Amniotic epithelial cell (primary cell): ENCODE measurements at regions not wholly inside any gene's neighbourhood (a gene's known extent, or its start where the extent isn't known, plus 50 kb on each side); places are given as distances from the start of the nearest gene placed in this dataset.

ENCODE experiments used
- DNase-seq: peaks from one replicate; pipeline ENCODE4 v3.0.0-alpha.2; 2010; ENCODE audit warnings: low read depth

DNA sequence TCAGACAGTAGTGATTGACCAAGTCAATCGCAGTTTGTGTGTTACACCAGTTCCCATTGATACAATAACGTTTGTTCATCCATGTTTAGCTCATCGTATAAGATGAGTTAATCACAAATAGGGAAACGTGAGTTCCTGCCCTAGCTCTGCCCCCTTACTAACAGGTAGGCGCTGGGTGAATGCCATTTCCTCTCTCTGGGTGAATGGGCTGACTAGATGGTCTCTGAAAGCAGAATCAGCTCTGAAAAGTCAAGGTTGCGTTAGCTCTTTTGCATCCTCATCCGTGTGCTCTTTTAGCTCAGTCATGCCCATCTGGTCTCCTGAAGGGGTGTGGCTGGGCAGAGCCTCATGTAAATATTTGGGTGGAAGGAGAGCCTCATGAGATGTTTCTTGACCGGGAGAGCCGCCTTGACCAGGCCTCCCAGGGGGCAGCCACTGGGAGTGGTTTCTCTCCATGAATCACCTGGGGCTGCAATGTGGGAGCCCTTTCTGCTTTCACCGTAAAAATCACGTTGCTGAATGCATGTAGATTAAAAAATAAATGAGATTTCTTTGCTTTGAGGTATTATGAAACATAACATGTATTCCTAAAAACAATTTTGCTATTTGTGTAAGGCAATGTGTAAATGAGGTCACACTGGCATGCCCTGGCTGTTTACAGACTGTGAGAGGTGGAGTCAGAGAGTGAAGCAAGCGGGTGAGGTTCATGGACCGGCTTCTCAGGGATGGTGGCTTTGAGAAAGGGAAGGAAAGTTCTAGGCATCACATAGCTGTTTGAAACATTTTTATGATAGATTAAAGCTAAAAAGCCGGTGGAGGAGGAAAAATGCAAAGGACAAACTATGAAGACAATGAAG, 108.4 kb upstream of the RASGRP1 start:
- no peak for DNase-seq

DNA sequence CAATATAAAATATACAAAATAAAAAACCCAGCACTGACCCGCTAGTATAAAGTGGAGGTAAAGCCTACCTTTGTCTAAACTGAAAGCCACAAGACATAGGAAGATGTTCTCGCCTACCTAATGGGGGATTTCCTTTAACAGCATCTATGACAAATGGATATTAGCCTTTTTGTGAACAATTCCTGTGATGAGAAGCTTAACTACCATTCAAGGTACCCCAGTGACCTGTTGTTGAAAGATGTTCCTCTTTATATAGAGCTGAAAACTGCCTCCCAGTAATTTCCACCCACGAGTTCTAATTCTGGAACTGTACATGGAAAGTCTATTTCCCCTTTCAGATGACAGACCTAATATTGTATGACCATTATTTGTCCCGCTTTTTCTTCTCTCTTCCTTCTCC, 109.8 kb upstream of the RASGRP1 start:
- DNase-seq = no peak

DNA sequence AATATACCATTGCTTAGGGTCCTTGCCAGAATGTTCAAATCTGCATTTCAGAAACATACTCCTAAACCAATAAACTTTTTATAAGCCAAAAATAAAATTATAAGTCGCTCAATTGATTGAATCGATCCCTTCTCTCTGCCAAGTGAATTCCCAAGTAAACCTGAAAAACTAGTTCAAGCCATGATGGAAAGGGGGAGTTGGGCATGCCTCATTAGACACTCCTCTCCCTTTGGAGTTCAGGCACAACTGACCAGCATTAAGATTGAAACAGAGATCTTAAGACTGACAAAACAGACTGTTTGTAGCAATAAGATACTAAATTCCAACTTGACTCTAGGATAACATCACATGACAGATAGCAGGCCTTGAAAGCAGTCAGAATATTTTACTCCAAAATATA, 113.7 kb upstream of the RASGRP1 start:
- DNase-seq = no peak

DNA sequence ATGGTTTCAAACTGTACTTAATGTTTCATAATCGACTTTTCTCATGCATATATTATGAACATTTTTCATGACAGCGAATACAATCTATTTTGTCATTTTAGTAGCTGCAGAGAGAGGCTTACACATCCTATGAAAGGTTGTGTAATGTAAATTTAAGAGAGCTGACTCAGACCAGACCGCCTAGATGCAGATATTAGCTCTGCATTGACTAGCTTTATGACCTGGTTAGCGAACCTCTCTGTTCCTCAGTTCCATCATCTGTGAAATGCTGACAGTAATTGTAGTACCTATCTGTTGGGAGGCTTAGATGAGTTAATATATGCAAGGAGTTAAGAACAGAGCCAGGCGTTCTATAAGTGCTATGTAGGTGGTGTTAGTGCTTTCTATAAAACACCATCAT, 116.2 kb upstream of the RASGRP1 start:
- peak; percentile 37 for DNase-seq

DNA sequence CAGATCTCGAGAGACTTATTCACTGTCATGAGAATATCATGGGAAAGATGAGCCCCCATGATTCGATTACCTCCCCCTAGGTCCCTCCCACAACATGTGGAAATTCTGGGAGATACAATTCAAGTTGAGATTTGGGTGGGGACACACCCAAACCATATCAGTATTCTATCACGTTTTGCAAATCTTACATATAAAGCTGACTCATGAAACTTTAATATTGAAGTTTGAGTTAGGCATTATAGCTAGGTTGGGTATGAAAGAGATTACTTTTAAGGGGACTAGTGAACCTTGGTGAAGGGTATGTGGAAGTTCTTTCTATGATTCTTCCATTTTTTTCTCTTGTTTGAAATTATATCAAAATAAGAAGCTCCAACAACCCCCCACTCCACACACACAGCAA, 117.7 kb upstream of the RASGRP1 start:
- no peak for DNase-seq

DNA sequence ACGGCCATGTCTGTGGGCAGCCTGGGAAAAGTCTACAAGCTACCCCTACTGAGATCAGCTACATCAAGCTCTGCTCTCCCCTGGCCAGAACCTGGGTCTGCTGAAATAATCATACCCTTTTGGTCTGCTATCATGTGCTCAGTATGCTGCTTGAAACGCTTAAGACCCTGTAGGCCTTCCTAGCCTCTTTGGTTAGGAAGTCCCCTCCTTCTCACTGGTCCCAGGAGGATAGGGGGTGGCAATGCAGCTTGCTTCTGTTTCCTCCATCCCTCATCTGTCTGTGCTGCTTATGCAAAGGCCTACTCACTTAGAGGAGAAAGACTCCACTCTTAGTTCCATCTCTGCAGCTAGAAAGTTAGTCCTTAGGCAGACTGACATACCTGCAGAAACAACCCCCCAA, 118.2 kb upstream of the RASGRP1 start:
- no peak for DNase-seq

DNA sequence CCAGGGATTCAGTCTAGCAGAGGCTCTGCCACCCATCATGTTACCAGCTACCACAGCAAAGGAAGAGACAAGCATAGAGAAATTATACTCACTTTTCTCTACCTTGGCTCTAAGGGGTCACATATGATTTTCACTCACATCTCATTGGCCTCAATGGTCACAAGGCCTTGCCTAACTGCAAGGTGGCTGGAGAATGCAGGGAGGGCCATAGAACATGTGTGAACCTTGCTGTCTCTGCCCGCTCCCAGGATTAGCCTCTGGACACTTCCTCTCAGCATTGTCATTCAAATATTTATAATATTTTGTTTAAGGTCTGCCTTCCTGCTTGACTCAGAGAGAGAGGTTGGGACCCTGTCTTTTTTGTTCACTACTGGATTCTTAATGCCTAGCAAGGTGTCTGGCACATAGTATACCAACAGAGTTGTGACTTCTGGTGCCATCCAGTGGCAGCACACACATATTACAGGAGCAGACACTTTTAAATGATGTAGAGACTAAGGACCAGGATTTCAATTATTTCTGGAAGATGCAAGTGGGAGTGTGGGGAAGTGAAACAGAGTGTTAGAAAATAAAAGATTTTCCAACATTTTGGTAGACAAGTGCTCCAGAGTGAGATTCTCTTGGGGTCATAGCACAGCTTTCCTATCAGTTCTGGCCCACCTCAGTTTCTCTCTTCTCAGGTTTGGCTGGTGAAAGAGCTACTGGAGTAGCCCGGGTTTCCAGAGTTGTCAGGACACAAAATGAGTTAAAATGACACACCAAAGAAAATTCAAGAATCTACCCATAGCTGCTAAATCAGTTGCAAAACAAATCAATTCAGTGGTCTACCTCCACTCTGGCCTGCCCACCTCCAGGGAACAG, 119.0 kb upstream of the RASGRP1 start:
- peak; percentile 48 for DNase-seq

DNA sequence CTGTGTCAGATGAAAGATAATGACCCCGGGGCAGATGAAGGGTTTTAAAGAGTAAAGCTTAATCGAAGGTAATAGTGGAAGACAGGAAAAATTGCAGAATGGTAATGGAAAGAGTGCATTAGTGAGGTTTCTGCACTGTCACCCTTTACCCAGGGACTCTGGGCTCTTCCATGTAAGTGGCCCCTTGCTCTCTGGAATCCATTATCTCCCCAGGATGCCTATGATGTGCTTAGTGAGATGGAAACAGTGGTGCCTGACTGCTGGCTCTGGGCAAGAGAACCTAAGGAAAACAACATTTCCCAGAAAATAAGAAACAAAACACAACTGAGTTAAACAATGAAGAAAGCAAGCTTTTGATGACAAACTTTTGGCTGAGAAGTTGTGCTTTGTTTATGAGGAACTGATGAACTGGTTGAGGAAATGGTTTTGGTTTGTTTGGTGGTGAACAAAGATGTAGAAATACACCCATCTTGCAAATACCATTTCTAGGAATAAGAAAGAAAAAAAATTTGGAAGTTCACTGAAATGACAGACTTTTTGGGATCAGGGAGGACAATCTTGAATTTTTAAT, 119.9 kb upstream of the RASGRP1 start:
- no peak for DNase-seq

DNA sequence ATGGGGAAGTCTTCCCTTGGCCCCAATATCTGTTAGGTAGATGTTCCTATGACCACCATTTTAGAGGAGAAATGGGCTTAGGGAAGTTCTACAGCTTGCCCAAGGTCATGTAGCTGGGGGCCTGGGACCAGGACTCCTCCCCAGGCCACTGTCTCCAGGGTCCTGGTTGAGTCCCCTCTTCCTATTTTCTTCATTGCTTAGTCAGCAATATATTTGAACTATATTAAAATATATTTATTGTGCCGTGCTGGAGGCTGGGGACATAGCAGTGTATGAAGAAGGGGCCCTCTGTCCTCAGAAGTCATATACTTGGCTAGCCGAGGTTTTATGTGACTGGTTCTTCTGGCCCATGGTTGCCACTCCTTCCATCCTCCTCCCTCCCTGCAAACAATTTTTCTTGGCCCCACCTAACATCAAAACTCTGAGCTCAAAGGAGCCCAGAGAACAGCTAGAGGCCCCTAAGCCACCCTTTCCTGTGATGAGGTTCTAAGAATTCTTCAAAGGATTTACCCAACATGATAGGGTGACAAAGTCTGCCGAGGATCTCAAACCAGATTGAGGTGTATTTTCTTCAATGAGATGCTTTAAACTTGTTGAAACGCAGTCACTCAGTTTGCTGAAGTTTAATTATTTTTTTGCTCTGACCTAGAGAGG, 121.2 kb upstream of the RASGRP1 start:
- no peak for DNase-seq

DNA sequence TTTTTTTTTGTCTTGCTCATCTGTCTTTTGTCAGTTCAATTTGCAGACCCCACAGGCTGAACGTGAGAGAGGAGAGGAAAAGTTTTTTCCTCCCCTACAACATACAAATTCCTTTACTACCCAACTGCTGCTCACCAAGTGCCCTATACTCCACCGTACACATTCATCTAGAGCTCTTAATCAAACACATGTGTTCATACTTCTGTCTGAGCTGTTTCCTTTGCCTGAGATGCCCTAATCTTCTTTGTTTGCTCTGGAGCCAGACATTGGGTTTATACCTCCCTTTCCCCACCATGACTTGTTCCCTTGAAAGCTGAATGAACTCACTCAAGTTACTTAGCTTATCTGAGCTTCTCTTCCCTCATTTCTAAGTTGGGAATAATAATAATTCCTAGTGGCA, 122.7 kb upstream of the RASGRP1 start:
- no peak for DNase-seq

DNA sequence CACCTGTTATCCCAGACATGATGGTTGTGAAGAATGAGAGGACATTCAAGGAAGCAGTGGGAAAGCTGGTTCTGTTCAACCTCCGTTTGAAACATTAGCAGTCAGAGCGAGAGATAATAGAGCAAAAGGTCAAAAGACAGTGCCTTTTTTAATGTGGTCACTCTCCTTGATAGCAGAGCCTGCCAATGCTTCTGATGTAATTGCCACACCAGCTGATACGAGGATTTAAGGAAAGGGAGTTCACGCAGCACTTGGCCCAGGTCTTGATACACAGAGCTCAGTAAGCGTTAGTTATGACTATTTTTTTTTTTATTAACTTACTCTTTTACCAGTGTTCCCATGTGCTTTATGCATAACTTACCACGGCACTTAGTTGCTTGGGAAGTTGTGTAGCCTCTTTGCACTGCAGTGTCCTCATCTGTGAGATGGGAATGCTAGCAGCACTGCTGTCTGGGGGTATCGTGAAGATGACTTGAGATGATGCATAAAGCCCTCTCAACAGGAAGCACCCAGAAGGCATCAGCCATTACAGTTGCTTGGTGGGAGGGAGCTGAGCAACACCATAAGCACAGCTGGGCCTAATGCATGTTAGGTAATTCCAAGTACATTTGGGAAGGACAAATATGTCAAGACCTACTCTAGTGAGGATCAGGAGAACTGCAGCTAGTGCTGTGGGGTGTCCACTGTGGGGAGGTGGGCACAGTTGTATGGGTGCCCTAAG, 123.3 kb upstream of the RASGRP1 start:
- no peak for DNase-seq

DNA sequence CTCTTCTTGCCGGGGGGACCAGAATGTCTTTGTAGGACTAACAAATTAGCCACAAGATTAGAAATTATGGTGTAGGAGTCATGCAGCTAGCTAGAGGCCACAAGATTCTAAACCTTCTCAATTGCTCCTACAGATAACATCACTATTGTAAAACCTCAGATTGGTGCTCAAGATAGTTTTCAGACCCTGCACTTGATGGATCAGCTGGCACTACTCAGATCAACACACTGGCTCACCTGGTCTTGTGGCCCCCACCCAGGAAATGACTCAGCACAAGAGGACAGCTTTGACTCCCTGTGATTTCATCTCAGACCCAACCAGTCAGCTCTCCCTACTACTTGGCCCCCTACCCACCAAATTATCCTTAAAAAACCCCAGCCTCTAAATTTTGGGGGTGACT, 124.1 kb upstream of the RASGRP1 start:
- DNase-seq = no peak

DNA sequence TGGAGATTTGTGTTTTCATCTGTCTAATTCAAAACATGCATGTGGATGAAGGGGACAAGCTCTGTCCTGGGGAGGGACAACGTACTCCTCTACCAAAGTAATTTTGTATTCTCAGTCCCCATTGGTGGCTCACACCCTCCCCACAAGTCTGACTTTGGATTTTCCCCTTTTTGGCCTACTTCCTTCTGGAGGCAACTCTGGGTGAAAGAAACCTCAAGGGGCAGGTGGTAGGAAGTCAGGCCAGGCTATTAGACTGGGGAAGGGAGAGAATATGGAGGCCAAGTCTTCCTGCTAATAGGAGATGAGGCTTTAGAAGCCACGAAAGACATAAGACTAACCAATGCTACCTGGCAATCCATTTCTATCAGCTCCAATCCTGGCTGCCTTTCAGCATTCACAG, 124.9 kb upstream of the RASGRP1 start:
- DNase-seq = no peak

DNA sequence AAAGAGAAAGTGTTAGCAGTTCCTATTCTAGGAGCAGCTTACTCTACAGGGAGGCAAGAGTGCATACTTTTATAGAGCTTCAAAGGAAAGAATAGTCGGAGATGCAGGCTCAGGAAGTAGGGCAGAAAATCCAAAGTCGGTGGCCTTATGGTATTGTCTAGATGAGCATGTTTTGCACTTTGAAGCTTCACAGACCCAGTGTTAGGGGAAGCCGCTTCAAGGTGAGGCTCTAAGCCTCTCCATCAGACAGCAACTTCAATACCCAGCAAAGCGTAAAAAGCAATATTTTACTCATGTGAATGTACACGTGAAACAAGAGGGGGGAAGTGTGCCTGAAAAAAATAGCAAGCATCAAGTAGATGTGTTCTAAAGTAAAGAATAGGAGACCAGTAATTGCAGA, 125.6 kb upstream of the RASGRP1 start:
- no peak for DNase-seq

DNA sequence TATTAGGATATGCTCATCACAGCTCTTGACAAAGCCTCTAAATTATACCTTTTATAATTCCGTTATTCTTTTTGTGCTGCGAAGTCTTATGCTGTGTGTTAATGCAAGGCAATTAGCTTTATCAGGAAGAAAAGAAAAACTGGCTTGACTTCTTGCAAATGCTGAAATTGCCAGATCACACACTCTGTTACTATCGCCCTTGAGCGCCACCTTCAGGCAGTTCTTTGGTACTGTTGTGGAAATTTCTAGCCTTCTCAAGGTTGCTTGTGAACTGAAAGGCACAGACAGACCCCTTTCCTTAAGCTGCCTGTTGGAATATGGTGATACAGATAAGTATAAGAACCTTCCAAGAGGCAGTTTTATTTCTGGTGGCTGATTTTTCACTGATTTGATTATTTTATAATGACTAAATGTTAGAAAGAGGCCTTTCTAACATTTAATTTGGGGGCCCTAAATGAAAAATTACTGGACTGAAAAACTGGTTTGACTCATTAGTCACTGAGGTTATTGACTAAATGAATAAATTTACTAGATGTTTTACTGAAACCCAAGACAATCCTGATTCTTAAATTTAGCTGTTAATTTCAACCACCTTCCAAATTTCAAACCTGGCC, 126.2 kb upstream of the RASGRP1 start:
- DNase-seq = peak; percentile 71

DNA sequence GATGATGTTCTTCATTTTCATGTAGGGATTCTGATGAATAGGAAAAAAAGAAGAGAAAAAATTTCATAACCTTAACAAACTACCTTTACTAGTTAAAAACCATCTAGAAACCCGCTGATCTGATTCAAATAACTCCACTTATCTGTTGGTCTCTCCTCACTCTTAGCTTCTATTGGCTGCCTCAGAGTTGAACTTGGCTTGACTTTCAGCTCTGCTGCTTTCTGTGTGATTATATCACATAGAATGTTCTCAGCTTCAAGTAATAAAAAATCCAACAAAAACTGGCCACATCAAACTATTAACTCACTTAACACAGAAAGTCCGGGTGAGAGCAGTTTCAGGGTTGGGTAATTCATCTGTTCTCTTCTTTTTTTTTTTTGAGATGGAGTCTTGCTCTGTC, 126.8 kb upstream of the RASGRP1 start:
- DNase-seq = no peak

DNA sequence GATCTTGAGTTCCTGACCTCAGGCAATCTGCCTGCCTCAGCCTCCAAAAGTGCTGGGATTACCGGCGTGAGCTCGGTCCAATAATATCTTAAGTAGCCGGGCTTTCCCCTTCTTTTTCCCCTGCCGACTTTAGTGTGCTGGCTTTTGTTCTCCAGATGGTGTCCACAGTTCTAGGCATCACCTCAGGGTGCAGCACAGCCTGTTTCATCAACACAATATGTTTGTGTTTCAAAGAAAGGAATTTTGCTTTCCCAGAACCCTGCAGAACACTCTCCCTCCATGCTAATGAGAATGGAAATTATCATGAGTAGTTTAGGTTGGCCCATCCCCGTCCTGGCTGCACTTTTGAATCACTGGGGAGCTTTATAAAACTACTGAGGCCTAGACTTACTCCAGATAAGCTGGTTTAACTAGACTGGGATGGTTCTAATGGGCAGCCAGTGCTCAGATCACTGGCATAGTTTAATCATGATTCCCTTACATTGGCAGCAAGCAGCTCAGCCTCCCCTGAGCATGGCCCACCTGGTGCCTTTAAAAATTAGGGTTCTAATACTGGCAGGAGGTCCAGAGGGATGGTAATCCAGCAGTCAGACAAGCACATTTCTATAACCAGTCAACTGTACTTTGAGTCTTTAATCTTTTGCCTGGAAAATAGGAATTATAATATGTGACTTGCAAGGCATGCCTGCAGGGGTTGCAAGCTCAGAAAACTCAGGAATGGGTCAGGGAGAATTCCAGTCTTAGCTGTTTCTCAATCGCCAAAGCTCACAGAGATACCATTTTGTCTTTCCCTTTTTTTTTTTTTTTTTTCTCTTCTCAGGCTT, 127.6 kb upstream of the RASGRP1 start:
- no peak for DNase-seq

DNA sequence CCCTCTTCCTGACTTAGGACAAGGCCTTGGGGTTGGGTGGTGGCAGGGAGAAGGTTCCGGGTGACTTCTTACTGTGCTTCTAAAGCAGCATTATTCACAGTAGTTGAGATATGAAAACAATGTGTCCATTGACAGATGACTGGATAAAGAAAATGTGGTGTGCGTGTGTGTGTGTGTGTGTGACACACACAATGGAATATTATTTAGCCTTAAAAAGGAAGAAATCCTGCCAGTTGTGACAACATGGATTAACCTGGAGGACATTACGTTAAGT, 128.1 kb upstream of the RASGRP1 start:
- DNase-seq = no peak

DNA sequence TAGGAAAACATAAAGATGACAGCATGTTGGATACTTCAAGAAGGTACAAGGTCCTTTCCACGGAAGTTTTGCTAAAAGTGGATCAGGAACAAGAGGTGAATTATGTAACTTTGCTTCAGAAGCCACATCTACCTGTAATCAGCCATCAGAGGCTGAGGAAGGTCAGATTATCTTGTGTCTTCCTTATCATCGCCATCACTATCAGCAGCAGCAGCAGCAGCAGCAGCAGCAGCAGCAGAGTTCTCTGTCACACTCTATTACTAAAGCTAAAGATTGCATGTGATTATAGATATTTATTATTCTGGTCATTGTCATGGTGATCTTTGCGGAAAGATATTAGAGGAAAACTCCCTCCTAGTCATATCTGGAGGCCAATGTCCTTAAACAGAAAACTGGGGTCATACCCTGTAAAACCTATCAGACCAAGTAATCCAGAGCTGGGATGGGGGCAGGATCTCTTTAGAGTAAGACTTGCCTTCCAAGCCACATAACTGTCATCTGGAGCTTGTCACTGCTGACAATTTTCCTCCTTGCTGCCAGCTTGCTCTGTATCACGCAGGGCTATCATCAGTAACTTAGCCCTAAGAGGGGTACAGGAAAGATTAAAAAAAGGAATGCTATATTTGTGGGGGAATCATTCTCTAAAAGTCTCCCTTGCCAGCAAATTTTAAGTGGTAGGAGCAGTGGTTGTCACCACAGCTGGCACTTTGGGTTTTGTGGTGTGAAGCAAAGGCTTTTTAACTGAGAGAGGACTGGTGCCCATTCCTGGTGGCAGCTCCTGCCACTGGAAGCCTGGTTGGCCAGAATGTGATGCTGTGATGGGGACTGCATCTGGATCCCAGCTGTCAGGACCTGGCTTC, 130.9 kb upstream of the RASGRP1 start:
- no peak for DNase-seq
